Fibroblast of skin of left biceps (primary cell): ENCODE measurements at regions not wholly inside any gene's neighbourhood (a gene's known extent, or its start where the extent isn't known, plus 50 kb on each side); places are given as distances from the start of the nearest gene placed in this dataset.

Experiments
- DNase-seq, 2 experiments: peaks; one replicate each; pipeline ENCODE4 v3.0.0-alpha.2; 2013; ENCODE audit warnings: low read depth in 2 of 2

DNA sequence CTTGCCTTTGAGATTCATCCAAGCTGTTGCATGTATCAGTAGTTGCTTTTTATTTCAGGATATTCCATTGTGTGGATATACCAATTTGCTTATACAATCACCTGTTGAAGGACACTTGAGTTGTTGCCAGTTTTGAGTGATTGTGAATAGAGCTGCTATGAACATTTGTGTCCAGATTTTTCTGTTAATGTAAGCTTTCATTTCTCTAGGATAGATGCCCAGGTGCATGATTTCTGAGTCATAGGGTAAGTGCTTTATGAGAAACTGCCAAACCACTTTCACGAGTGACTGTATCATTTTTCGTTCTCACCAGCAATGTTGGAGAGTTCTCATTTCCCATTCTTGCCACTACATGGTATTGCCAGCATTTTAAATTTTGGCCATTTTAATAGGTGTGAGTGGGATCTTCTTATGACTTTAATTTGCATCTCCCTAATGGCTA, 434.6 kb upstream of the RGS6 start:
- DNase-seq = no peak

DNA sequence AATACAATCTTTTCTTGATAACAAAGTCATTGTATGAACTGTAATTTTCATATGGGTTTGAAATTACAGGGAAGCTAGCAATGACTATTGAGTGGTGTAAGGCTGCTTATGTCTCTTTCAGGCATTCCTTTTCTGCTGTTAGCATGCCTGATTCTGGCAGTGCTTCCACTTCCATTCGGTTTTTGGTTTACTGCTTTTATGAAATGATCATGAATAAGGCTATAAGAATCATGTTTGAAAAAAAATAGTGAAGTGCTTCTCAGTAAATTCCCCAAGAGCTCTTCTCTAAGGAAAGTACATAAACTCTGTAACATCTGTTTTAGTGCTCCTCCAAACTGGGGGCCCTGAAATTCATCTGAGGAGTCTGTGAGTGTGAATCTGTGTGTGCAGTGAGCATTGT, 434.0 kb upstream of the RGS6 start:
- peak; percentile 57 to 66 for DNase-seq

GRCh38 chr14:71499018-71499417, 433.2 kb upstream of the RGS6 start:
- no peak for DNase-seq

- DNase-seq = no peak
Observed at GRCh38 chr14:71507681-71508080, 424.5 kb upstream of the RGS6 start.

DNA sequence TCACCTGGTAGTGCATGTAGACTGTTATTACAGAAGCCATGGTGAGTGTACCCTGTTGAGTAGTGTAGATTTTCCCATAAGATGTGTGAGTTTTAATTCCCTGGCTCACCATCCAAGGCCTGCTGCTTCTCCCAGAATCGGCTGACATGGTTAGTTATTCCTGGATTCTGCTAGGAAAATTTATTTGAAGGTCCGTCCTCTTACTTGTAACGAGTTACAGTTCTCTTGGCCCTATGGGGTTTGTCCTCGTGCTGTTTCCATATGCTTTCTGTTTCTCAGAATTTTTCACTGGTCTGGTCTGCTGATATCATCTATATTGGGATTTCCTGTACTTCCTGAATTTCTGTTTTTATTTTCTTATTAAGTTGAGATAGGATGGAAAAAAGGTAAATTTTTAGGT, 423.3 kb upstream of the RGS6 start:
- DNase-seq = no peak

GRCh38 chr14:71511152-71511551, 421.1 kb upstream of the RGS6 start:
- no peak for DNase-seq

GRCh38 chr14:71514941-71515919, 417.0 kb upstream of the RGS6 start:
- no peak for DNase-seq

GRCh38 chr14:71521238-71522135, 410.7 kb upstream of the RGS6 start:
- DNase-seq = no peak

DNA sequence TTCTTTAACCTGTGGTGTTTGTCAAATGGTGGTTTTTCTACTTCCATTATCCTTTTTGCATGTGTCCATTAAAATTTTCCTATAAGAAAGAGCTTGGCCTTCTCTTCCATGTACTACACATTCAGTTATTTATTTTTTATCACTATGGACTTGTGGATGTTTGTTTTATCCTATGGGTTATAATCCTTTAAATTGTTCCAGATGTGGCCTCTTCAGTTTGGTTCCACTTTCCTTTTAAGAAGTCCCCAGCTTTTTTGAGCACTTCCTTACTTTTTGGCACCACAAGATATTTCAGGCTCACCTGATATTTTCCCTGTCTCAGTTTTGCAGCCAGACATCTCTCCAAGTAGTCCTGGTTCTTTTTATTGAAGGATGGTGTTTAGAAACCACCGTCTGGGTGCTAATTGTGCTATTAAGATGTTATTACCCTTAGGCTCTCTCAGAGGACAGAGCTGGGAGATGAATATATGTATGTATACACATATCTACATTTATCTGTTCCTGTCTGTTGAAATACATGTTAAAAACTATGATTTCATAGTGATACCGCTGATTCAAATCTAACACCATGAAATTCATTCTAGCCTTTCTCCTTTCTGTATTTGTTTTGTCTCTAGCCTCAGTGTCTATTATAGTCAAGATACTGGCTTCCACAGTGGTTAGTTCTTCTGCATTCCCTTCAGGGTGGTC, 408.5 kb upstream of the RGS6 start:
- DNase-seq = no peak

- no peak for DNase-seq
Observed at GRCh38 chr14:71524320-71524982, 407.8 kb upstream of the RGS6 start.

DNA sequence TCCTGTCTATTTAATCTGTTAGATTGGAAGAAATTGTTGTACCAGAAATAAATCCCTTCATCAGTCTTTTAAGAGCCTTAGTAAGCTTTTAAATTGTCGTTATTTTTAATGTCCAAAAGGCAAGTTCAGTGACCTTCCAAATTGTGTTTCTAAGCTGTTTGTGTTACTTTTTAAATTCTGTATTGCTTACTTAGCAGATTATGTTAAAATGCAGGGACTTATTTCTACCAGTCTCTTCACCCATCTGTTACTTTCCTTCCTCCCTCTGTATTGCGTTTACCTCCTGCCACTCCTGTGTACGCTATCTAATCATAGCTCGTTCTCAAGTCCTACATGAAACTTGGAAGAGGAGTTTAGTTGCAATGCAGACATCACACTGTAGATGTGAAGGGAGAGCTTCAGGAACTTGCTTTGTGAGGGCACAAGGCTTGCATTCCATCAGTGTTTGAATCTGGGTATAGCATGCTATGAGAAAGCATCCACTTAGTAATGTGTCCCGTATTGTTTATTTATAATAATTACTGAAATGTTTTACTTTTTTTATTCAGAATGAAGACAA, 406.5 kb upstream of the RGS6 start:
- DNase-seq = no peak

- DNase-seq = no peak
Observed at GRCh38 chr14:71526388-71526787, 405.8 kb upstream of the RGS6 start.

GRCh38 chr14:71527838-71528237, 404.4 kb upstream of the RGS6 start:
- DNase-seq = no peak

DNA sequence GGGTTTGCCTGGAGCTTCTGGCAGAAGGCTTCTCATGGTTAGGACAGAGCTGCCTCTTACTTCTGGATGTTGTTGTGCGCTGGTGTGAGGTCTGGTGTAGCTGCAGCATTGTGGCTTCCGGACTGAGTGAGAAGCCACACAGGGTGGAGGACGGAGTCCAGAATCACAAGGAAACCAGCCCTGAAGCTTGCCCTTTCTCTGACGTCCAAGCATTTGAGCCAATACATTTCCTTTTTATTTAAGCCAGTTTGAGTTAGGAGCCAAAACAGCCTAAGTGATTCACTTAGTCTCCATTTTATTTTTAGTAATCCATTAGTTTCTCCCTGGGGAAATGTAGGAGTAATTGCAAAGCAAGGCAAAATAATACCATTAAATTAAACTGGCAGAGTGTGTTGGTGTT, 402.4 kb upstream of the RGS6 start:
- no peak for DNase-seq

- no peak for DNase-seq
Observed at GRCh38 chr14:71532344-71532743, 399.9 kb upstream of the RGS6 start.

DNA sequence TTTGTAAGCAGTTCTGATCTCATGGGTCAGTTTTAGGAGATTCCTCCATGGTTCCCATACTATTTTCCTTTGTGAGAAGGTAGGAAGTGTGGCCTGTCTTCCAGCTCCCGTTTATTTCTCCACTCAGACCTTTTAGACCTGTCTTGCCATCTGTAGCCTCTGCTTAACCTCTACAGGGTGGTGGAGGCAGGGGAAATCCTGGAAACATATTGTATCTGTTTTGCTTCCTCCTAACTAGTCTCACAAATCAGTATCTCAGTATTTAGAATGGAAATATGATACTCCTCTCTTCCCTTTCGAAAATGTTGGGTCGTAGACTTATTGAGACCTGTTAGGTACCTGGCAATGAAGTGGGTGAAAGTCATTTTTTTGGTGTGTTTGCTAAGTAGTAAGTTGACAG, 399.4 kb upstream of the RGS6 start:
- DNase-seq = no peak

GRCh38 chr14:71533390-71533789, 398.8 kb upstream of the RGS6 start:
- DNase-seq = no peak

DNA sequence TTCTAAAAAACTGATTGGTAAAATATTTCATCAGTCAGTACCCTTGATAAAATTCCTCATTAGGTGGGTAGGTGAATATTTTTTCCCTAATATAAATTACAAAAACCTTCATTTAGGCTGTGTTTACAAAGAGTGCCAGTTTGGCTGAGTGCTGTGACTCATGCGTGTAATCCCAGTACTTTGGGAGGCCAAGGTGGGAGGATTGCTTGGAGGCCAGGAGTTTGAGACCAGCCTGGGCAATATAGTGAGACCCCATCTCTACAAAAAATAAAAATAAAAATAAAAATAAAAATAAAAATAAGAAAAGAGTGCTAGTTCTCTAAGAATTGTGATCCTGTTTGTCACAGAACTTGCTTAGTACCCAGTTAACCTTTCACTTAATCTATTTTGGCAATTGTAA, 398.4 kb upstream of the RGS6 start:
- DNase-seq = no peak

DNA sequence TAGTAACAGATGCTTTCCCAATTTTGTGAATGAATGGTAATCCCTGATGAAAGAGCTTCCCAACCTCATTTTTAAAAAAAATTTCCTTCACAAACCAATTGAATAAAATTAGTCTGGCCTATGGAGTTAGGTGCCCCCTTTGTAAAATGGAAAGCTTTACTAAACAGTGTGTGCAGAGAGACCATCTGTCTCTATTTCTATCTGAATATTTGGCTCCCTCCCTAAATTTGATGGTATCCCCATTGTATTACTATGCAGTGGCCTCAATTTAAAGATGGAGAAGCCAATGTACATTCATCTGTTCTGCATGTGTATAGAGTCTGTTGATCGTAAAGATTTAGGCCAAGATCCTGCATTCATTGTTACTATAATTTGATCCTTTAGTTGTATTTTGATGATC, 397.7 kb upstream of the RGS6 start:
- DNase-seq = no peak

DNA sequence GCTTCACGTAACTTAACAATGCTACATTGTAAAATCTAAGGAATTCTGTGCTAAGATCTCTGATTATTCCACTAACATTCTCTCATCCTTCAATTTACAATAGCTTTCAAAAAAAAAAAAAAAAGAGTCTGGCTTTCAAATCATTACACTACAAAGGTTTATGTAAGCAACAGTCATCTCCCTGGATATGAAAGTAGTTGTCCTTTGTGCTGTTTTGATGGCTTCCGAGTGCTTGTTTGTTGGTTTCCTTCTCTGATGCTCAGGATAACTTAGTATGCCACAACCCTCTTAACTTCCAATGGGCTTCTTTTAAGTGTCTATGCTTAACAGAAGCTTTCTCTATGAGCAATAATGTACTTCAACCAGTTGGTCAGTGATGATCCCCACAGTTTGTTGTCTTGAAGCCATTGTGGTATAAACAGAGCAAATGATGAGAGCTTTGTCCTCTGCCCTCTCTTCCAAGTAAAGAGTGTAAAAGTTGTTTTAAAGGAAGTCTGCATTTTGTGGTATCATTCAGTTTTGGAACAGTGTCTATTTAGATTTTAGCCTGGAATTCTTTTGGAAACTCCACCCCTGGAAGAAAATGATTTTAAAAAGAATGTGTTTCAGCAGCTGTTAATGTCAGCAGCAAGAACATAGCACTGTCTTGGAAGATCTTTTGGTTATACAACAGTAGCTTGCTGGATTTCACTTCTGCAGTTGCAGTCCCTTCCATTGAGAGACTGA, 396.1 kb upstream of the RGS6 start:
- DNase-seq = no peak
